Activated CD8-positive, alpha-beta T cell treated with anti-CD3 and anti-CD28 coated beads for 36 hours (primary cell): ENCODE measurements at regions not wholly inside any gene's neighbourhood (a gene's known extent, or its start where the extent isn't known, plus 50 kb on each side); places are given as distances from the start of the nearest gene placed in this dataset.

ENCODE experiments used
- ATAC-seq: fragments of 200-7000 bp; cut with Tn5 transposase; one replicate; pipeline ENCODE4 v1.10.0; 2021; ENCODE audit warnings: mild to moderate bottlenecking, moderate library complexity
- CTCF ChIA-PET: fragments of 350-600 bp; sonication (Branson Sonifier 250); formaldehyde crosslinking; loops from one replicate; lab custom pipeline; 2021; ENCODE audit warnings: antibody characterized with exemption; lab: Charles Lee
- POLR2A ChIA-PET: fragments of 350-600 bp; sonication (Branson Sonifier 250); formaldehyde crosslinking; loops from one replicate; lab custom pipeline; 2021; ENCODE audit warnings: antibody characterized with exemption; lab: Charles Lee
- DNase-seq: peaks from one replicate; pipeline ENCODE4 v3.0.0-alpha.2; 2020
- H3K27ac Mint-ChIP-seq: one replicate; pipeline ENCODE4 v1.8.0; 2021; ENCODE audit warnings: mild to moderate bottlenecking, mixed read lengths
- H3K27me3 Mint-ChIP-seq: one replicate; pipeline ENCODE4 v1.8.0; 2021; ENCODE audit warnings: mixed read lengths
- H3K36me3 Mint-ChIP-seq: one replicate; pipeline ENCODE4 v1.8.0; 2021; ENCODE audit warnings: low read depth, mixed read lengths
- H3K4me1 Mint-ChIP-seq: one replicate; pipeline ENCODE4 v1.8.0; 2021; ENCODE audit warnings: low read depth, mixed read lengths
- H3K4me3 Mint-ChIP-seq: one replicate; pipeline ENCODE4 v1.8.0; 2021; ENCODE audit warnings: mild to moderate bottlenecking, moderate library complexity, mixed read lengths
- H3K9me3 Mint-ChIP-seq: one replicate; pipeline ENCODE4 v1.8.0; 2021; ENCODE audit warnings: mixed read lengths
- CTCF ChIP-seq: fragments of 200-600 bp; IDR thresholded peaks from one replicate; pipeline ENCODE4 v1.8.0; 2022; ENCODE audit warnings: antibody characterized with exemption, mild to moderate bottlenecking
- intact Hi-C: fragments of 100-400 bp; cut with micrococcal nuclease; formaldehyde crosslinking; loops from one replicate; pipeline ENCODE4 v1.10.0; 2022

DNA sequence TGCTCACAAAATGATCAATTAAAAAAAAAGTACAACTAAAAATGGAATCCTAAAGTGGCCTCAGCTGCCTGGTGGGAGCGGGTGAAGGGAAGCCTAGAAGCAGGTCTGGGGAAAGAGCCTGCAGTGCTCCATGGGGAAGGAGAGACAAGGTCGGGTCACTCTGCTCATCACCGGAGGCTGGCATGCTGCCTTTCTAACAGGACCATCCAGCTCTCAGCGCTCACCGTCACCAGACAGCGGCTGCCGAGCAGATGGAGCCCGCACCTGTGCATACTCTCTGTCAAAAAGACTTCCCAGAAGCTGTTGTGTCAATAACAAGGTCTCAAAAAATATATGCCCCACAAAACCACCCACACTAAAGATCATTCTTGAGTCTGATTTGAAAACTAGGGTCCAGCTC, 112.8 kb downstream of the BAMBI start:
- H3K36me3 Mint-ChIP-seq, result no peaks in the 10 kb centered on the region
- H3K27me3 Mint-ChIP-seq, result peaks cover 10% of the 10 kb centered on the region
- no peak for ATAC-seq
- CTCF ChIA-PET, result no interaction called here
- no peak overlapping the region for H3K4me3 Mint-ChIP-seq
- no peak overlapping the region for H3K27ac Mint-ChIP-seq
- TF ChIP-seq CTCF, result no peak
- POLR2A ChIA-PET, result no interaction called here
- intact Hi-C loops, result no loop called here
- no peaks in the 10 kb centered on the region for H3K9me3 Mint-ChIP-seq
- no peak for DNase-seq
- H3K4me1 Mint-ChIP-seq, result peaks cover 6% of the 10 kb centered on the region

DNA sequence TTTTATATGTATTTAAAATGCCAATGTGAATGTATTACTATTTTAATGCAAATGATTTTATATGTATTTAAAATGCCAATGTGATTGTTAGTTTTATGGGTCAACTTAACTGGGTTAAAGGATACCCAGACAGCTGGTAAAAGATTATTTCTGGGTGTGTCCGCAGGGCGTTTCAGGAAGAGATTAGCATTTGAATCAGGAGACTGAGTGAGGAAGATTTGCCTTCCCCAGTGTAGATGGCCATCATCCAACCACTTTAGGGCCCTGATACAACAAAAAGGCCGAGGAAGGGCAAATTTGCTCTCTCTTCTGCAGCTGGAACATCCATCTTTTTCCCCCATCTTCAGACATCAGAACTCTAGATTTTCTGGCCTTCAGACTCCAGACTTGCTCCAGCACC, 116.2 kb downstream of the BAMBI start:
- CTCF ChIA-PET, result no interaction called here
- peaks cover 8% of the 10 kb centered on the region for H3K27me3 Mint-ChIP-seq
- peaks cover 2% of the 10 kb centered on the region for H3K4me1 Mint-ChIP-seq
- no peak for TF ChIP-seq CTCF
- DNase-seq, result no peak
- H3K36me3 Mint-ChIP-seq, result no peaks in the 10 kb centered on the region
- POLR2A ChIA-PET, result no interaction called here
- H3K9me3 Mint-ChIP-seq, result no peaks in the 10 kb centered on the region
- no peak for ATAC-seq
- no peak overlapping the region for H3K4me3 Mint-ChIP-seq
- no peak overlapping the region for H3K27ac Mint-ChIP-seq
- intact Hi-C loops, result no loop called here

DNA sequence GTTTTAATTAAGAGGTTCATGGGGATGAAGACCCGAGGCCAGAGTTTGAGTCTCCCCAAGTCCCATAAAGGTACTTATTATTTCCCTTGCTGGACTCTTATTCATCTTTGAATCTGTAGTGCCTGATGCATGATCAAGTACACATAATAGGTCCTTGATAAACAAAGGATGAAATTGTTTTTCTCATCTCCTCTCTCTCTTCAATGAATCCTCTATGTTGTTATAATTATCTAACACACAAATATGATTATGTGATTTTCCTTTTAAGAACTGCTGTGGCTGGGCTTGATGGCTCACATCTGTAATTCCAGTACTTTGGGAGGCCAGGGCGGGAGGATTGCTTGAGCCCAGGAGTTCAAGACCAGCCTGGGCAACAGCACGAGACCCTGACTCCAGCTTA, 117.7 kb downstream of the BAMBI start:
- H3K27me3 Mint-ChIP-seq, result no peaks in the 10 kb centered on the region
- CTCF ChIA-PET, result no interaction called here
- POLR2A ChIA-PET, result no interaction called here
- DNase-seq (no peak), ATAC-seq (no peak)
- no peak for TF ChIP-seq CTCF
- H3K4me1 Mint-ChIP-seq, result no peaks in the 10 kb centered on the region
- intact Hi-C loops, result no loop called here
- no peaks in the 10 kb centered on the region for H3K9me3 Mint-ChIP-seq
- H3K4me3 Mint-ChIP-seq, result no peak overlapping the region
- H3K36me3 Mint-ChIP-seq, result no peaks in the 10 kb centered on the region
- no peak overlapping the region for H3K27ac Mint-ChIP-seq

- no peak for ATAC-seq
Observed at GRCh38 chr10:28796606-28797512, 119.5 kb downstream of the BAMBI start.

More at GRCh38 chr10:28796606-28797512, 119.5 kb downstream of the BAMBI start:
- intact Hi-C loops, result no loop called here
- no peaks in the 10 kb centered on the region for H3K4me1 Mint-ChIP-seq
- no peak for DNase-seq
- H3K27me3 Mint-ChIP-seq, result no peaks in the 10 kb centered on the region
- POLR2A ChIA-PET, result no interaction called here
- H3K4me3 Mint-ChIP-seq, result no peak overlapping the region
- H3K27ac Mint-ChIP-seq, result no peak overlapping the region
- no peak for TF ChIP-seq CTCF
- no peaks in the 10 kb centered on the region for H3K36me3 Mint-ChIP-seq
- no peaks in the 10 kb centered on the region for H3K9me3 Mint-ChIP-seq
- CTCF ChIA-PET, result no interaction called here
